Activated T-cell treated with anti-CD3 and anti-CD28 coated beads, Interleukin-2, amount 50 U/mL, for 48 hours (primary cell): ENCODE measurements at regions not wholly inside any gene's neighbourhood (a gene's known extent, or its start where the extent isn't known, plus 50 kb on each side); places are given as distances from the start of the nearest gene placed in this dataset.
A peak's percentile ranks its signal among the peaks of the same experiment; 100 is the strongest.

ENCODE experiments used
- DNase-seq, 2 experiments: peaks; one replicate each; pipeline ENCODE4 v3.0.0-alpha.2; 2020

DNA sequence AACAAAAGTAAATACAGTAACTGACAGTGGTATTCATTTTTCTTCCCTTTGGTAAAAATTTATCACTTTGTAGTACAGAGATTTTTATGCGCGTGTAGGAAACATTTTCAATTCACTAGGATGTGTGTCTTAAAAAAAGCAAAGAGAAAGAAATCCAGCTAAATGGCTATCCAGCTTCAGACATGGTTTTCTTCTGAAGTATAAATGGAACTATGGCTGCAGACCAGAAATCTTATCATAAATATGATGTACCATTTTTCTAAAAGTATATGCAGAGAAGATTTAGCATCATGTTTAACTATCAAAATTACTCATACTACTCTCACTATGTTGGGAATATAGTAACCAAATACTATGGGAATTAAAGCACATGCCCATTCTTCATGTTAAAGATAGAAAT lies 328.4 kb upstream of the SMIM30 start:
- no peak for DNase-seq

DNA sequence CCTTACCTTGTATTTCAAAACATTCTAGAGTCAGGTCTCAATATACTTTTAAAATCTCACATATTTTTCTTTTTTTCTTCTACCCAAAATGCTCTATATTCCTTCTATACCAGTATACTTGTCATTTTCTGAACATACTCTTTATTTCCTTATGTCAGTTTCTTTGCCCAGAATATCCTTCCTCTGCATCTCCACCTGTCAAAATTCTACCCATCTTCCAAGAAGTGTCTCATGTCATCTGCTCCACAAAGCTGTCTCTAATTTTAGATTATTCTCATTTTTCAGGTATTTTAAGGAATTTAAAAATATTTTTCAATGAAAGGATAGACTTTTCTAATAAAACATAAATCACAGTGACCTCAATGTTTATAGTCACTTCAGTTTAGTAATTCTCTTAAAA lies 328.0 kb upstream of the SMIM30 start:
- no peak for DNase-seq

GRCh38 chr7:113444261-113444660 lies 325.9 kb upstream of the SMIM30 start:
- DNase-seq, result no peak

- no peak for DNase-seq
These were observed 321.8 kb upstream of the SMIM30 start for GRCh38 chr7:113440173-113440572.

DNA sequence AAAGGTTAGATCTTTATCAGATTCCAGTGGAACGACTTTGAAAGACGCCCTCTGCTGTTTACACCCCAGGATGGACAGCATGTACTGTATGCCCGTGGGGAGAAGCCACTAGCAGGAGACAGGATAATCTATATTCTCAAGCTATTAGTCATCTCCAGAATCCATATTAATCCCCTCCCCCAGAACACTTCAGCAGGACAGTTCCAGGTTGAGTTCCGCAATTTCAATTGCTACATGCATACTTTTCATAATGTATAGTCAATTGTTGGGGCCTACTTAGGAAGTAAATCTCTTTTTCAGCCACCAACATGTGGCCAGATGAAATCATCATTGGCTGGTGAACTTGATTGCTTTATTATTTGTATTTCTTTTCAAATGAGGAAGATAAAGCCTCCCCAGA lies 313.1 kb upstream of the SMIM30 start:
- DNase-seq, result no peak

DNA sequence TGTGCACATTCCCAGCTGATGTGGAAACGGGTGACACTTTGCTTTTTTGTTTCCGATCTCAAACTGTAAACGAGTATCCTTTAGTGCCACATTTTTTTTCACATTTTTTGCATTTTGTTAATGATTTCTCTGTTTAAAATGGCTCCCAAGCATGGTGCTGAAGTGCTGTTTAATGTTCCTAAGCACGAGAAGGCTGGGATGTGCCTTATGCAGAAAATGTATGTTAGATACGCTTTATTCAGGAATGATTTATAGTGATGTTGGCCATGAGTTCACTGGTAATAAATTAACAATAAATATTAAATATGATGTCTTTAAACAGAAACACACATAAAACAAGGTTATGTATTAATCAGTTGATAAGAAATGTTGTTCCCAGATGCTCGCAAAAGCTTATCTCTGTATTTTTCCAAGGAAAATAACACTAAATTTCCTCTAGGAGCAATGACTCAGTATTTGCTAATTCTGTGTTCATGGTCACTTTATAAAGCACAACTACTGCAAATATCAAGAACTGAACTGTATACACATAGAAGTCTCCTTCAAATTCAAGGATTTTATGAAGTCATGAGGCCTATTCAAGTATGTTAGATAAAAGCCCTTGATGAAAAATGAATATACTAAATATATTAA lies 305.9 kb upstream of the SMIM30 start:
- no peak for DNase-seq

GRCh38 chr7:113421696-113422330 lies 303.5 kb upstream of the SMIM30 start:
- DNase-seq, result peak; percentile 78 to 80

DNA sequence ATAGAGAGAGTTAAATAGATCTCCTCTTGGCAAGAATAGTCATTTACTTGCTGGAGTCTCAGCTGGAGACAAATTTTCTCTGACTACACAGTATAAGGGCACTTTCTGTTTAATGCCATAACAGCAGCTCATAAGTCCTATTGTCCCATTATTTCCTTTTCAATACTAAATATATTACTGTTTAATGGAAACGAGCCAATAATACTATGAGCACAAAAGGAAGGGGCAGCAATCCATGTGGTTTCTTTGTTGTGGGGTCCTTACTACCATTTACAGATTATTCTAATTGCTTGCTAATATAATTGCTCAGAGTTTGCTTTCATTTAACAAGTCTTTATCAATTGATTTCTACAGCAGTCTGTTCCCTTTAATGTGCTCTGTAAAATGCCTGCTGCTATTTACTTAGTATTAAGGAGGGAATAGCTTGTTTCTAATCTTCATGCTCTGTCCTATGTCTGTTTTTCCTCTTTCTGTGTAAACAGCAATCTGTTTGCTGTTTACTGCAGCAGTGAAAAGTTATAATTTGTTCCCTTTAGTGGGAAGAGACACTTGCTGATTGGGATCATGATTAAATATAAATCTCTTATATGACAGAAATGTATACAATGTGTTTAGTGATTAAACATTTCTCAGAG lies 296.2 kb upstream of the SMIM30 start:
- DNase-seq, result no peak

GRCh38 chr7:113412410-113412809 lies 294.1 kb upstream of the SMIM30 start:
- DNase-seq, result no peak

- no peak for DNase-seq
These were observed 292.4 kb upstream of the SMIM30 start for GRCh38 chr7:113410796-113411195.

DNA sequence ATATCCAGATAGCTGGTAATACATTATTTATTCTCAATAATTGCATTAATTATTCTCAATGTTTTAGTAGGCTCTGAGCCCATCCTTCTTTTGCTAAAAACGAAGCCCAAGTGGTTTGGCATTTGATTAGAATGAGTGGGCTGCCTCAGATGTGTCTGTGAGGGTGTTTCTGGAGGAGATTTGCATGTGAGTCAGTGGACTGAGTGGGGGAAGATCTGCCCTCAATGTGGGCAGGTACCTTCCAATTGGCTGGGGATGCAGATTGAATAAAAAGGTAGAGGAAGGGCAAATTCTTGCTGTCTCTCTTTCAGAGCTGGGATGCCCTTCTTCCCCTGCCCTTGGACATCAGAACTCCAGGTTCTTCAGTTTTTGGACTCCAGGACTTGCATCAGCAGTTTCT lies 290.6 kb upstream of the SMIM30 start:
- DNase-seq, result no peak

DNA sequence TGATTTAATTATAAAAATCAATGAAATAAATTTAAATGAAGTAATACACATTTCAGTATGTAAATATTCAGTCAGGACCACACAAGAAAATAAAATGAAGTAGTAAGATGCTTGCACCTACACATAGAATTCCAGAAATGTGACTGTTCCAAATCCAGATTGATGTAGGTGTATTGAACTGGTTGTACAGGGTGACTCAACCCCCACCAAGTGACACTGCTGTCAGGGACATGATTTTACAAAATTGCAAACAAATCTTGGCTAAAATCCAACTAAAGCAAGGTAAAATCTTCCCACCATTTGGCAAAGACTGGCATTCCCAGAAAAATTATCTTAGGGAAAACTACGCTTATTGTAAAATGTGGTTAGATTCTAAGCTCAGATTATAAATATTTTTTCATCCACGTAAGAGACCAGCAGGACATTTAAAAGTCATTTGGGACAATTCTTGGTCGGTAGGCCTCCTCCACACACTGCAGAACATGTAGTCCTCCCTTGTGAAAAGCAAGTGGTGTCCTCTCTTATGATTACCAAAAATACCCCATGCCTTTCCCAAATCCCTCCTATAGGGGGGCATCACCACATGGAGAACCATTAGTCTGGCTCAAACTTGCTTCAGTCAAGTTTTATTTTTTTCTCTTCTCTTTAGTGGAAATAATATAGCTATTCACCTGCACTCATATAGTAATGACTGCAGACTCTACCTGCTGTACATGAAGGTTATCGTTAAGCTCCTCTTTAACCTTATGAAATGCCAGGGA lies 287.1 kb upstream of the SMIM30 start:
- no peak for DNase-seq

GRCh38 chr7:113404245-113404644 lies 285.9 kb upstream of the SMIM30 start:
- DNase-seq, result no peak

- DNase-seq, result no peak
These were observed 284.1 kb upstream of the SMIM30 start for GRCh38 chr7:113402482-113402881.

DNA sequence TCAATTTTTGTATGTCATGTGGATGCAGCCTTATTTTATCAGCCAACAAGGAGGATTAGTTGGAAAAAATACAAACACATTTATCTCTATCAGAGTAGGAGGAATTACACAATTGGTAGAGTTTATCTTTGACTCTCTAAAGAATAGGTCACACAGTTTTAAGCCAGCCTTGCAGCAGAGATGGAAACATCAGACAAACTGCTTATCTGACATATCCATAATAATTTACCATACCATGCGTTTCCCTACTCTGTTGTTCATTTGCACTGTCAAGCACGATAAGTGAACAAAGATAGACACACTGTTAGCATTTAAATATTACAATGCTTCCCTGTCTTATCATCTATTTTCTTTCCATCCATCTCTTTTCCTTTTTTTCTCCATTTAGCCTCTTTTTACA lies 283.7 kb upstream of the SMIM30 start:
- DNase-seq, result no peak

- DNase-seq, result no peak
These were observed 276.5 kb upstream of the SMIM30 start for GRCh38 chr7:113394856-113395255.

DNA sequence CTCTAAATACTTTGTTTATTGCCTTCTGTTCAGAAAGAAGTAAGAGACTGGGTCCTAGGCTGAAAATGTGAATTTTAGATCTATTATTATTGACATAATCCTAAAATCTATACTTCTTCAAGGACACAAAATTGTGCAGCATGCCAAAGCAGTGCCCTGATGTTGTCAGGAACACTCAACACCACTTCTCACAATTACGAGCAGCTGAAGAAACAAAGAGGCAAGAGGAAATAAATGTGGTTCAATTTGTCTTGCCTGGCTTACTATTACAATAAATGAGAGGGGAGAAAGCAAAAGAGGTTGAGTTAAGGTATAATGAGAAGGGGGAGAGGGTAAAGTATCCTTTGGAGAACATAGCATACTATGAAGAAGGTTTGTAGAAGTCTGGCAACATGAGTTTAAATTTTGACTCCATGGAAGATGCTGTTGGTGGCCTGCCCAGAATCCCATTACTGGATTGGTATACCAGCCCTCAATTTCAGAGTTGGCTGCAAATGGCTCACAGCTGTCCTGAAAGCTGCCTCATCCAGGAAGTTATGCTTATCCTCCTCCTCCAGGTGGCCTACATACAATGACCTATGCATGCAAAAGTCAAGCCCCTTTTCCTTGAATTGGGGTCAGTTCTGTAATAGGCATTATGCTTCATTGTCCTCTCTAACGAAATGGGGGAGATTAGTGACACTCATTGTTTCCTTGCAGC lies 274.6 kb upstream of the SMIM30 start:
- no peak for DNase-seq

DNA sequence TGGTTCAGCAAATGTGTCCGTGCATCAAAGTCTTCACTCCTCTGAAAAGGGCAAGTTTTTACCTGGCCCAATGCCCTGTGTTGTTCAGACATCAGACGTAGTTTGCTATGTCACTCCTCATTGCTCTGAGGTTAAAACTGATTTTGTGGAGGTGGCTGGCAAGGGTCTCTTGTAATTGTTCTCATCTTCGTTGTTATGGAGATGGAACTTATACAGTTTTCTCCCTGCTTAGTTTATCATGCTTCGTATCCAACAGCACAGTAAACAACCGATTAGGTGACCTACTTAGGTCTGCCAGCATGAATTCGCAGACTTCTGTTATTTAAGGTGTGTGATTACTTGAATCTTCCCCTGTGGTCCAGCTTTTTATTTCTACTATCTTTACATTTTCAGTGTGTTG lies 274.1 kb upstream of the SMIM30 start:
- DNase-seq, result no peak

DNA sequence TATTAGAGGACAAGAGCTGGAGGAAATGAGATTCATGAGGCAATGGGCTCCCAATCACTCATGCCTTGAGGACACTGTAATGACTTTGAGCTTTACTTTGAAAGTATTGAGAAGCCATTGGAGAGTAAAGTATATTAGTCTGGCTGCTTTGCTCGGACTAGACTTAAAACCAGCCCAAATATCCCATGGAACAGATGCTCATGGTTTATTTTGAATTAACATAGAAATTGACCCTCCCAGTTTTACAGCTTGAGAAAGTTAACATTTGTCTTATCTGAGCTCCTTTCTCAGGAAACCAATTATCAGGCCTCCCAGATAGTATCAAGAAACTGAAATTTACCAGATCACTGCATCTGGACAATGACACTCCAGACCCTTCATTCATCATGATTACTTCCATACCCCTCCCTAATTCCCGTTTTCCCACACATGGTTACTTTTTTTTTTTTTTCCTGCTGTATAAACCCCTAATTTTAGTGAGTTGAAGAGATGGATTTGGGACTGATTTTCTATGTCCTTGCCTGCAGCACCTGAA lies 270.8 kb upstream of the SMIM30 start:
- DNase-seq, result no peak

- no peak for DNase-seq
These were observed 265.3 kb upstream of the SMIM30 start for GRCh38 chr7:113383638-113384037.

GRCh38 chr7:113379746-113380145 lies 261.4 kb upstream of the SMIM30 start:
- DNase-seq, result no peak

GRCh38 chr7:113374955-113375354 lies 256.6 kb upstream of the SMIM30 start:
- DNase-seq, result no peak

DNA sequence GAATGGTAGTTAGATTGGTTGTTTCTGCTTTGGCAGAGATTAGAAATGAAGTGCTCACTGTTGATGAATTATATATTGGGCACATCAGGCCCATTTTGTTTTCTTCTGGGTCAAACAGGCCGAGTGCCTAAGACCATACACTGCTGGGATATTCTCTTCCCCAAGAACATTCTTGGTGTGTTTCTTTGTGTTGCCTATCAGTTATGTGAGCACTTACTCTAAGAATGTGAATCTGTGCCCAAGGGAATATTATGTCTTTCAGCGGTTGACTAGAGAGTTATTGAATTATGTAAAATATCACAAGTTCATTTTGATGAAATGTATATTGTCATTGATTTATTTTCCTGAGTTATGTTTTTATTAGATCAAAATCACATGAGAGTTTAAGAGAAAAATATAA lies 255.5 kb upstream of the SMIM30 start:
- DNase-seq, result no peak
